ENCODE measurements at regions not wholly inside any gene's neighbourhood (a gene's known extent, or its start where the extent isn't known, plus 50 kb on each side); places are given as distances from the start of the nearest gene placed in this dataset.

- ATAC-seq (no peak), FAIRE-seq (no peak), DNase-seq (ENCODE audit: extremely low read depth in 1 of 4, low spot score in 3 of 4) (no peak)
- H3K27ac ChIP-seq (ENCODE audit: extremely low read depth, low read depth, low read length), result no peak overlapping the region
- CTCF ChIA-PET (ENCODE audit: low intra/inter-chr PET ratio), result no interaction called here
- no peak overlapping the region for H2AFZ ChIP-seq (ENCODE audit: low read depth, low read length)
- in situ Hi-C loops (cut with MboI), result no loop called here
- H3K9ac ChIP-seq (ENCODE audit: insufficient read depth in 1 of 2, low read depth in 2 of 2, low read length in 2 of 2), result no peak overlapping the region
- 0% methylated on average over 1 of the region's 1 CpG for WGBS (ENCODE audit: insufficient coverage, low coverage, missing lambda C conversion rate)
- POLR2A ChIA-PET, result no interaction called here
- no TSS peak for BruUV-seq (replicated peaks)
- H4K20me1 ChIP-seq (replicated peaks; ENCODE audit: control insufficient read depth, insufficient read depth, low read length), result no peaks in the 10 kb centered on the region
- no peaks in the 10 kb centered on the region for H3K27me3 ChIP-seq (ENCODE audit: control insufficient read depth in 2 of 2, insufficient read depth in 2 of 2, low read length in 2 of 2)
- no peak overlapping the region for H3K4me2 ChIP-seq (ENCODE audit: insufficient read depth, low read length)
- no peak overlapping the region for H3K4me3 ChIP-seq
- no peaks in the 10 kb centered on the region for H3K9me1 ChIP-seq (ENCODE audit: control insufficient read depth, insufficient read depth, low read length)
- intact Hi-C loops (cut with micrococcal nuclease), result no loop called here
- no peaks in the 10 kb centered on the region for H3K79me2 ChIP-seq (ENCODE audit: control insufficient read depth, insufficient read depth, low read length)
- H3K9me3 ChIP-seq (replicated peaks; ENCODE audit: control insufficient read depth, insufficient read depth, low read depth, low read length), result no peaks in the 10 kb centered on the region
- TF ChIP-seq TAF15 (IDR thresholded peaks at IDR 0.05; ENCODE audit: low read depth, low read length), result no peak
- no peak for TF ChIP-seq ZNF740 (CRISPR knock-in tag; IDR thresholded peaks at IDR 0.05)
- no peak for TF ChIP-seq ZNF740 (tag; IDR thresholded peaks at IDR 0.05)
- TF ChIP-seq PBX2 (CRISPR knock-in tag; IDR thresholded peaks at IDR 0.05; ENCODE audit: low read depth), result no peak
- no peak for TF ChIP-seq PBX2 (tag; conservative IDR thresholded peaks at IDR 0.05; ENCODE audit: low read depth)
- TF ChIP-seq ZKSCAN1 (IDR thresholded peaks at IDR 0.05; ENCODE audit: low read depth, low read length), result no peak
- TF ChIP-seq FOXP4 (CRISPR knock-in tag; IDR thresholded peaks at IDR 0.05; ENCODE audit: borderline replicate concordance), result no peak
- no peak for TF ChIP-seq POLR2AphosphoS2 (IDR thresholded peaks at IDR 0.05; ENCODE audit: low read length)
- no peak for TF ChIP-seq RFX1 (IDR thresholded peaks at IDR 0.05)
- no peak for TF ChIP-seq ATF2 (CRISPR knock-in tag; IDR thresholded peaks at IDR 0.05)
- no peak for TF ChIP-seq NBN (IDR thresholded peaks at IDR 0.05; ENCODE audit: low read depth)
- no peaks in the 10 kb centered on the region for H3K36me3 ChIP-seq (ENCODE audit: control insufficient read depth, insufficient read depth, low read length)
- no peaks in the 10 kb centered on the region for H3K4me1 ChIP-seq (replicated peaks in 1 of 2; ENCODE audit: control insufficient read depth in 2 of 2, insufficient read depth in 2 of 2, low read length in 2 of 2)
These were observed 347.8 kb downstream of the MFSD1 start for GRCh38 chr3:159149633-159150032.
